ENCODE measurements at regions not wholly inside any gene's neighbourhood (a gene's known extent, or its start where the extent isn't known, plus 50 kb on each side); places are given as distances from the start of the nearest gene placed in this dataset.

DNA sequence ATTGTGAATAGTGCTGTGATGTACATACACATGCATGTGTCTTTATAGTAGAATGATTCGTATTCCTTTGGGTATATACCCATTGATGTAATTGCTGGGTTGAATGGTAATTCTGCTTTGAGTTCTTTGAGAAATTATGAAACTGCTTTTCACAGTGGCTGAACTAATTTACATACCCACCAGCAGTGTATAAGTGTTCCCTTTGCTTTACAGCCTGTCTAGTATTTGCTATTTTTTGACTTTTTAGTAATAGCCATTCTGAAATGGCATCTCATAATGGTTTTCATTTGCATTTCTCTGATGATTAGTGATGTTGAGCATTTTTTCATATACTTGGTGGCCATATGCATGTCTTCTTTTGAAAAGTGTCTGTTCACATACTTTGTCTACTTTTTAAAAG, 54.5 kb upstream of the FAM78B start:
- no peak for DNase-seq (ENCODE audit: low spot score)

DNA sequence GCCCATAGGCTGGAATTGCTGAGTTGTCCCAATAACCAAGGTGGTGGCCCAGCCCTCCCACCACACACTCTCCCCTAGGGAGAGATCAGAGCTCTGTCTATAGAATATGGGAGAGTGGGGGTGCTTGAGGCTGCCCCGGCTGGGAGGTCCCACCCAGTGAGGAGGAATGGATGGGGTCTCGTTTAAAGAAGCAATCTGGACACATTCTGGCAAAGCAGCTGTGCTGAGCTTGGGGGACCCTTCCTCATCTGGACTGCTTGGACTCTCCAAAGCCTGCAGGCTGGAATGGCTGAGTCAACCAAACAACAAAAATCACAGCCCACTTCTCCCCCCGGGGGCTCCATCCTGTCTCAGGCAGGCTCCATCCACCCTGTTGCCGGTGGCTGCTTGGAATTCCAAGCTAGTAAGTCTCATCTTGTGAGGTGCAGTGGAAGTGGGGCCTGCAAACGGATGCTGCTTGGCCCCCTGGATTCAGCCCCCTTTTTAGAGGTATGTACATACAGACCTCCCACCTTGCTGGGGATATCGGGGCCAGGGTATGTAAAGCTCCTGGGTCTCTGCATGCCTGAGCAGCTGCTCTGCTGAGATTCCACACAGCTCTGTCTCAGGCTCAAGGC, 67.1 kb upstream of the FAM78B start:
- DNase-seq (ENCODE audit: low spot score): no peak

DNA sequence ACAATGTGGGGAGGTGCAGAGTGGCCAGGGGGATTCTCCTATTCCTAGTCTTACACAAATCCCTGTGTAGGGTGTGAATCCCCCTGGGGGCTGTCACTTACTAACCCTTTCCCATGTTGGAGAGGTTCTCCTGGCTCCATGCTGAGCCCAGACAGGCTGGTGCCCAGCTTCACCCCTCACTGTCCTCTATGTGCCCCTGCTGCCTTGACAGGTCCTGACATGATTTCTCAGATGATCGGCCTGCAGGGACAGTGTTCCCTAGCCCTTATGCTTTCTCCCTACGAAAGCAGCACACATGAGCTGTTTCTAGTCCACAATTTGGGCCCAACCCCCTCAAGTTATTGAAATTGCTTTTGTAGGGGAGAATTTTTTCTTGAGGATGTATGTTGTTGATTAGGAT, 68.9 kb upstream of the FAM78B start:
- no peak for DNase-seq (ENCODE audit: low spot score)

DNA sequence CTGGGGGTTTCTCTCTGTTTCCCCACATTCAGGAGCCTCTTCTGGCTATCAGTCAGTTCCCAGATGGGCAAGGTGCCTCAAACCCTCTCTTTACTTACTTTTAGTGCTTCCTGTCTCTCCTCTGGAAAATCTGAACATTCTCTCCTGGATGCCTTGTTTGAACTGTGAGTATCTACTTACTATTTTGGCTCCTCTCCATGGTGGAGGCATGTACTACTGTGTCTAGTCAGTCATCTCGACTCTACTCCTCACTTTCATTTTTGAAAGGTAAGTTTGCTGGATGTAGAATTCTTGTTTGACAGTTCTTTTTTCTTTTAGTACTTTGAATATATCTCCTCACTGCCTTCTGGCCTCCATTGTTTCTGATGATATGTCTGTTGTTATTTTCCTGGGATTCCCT, 70.9 kb upstream of the FAM78B start:
- DNase-seq (ENCODE audit: low spot score): no peak

DNA sequence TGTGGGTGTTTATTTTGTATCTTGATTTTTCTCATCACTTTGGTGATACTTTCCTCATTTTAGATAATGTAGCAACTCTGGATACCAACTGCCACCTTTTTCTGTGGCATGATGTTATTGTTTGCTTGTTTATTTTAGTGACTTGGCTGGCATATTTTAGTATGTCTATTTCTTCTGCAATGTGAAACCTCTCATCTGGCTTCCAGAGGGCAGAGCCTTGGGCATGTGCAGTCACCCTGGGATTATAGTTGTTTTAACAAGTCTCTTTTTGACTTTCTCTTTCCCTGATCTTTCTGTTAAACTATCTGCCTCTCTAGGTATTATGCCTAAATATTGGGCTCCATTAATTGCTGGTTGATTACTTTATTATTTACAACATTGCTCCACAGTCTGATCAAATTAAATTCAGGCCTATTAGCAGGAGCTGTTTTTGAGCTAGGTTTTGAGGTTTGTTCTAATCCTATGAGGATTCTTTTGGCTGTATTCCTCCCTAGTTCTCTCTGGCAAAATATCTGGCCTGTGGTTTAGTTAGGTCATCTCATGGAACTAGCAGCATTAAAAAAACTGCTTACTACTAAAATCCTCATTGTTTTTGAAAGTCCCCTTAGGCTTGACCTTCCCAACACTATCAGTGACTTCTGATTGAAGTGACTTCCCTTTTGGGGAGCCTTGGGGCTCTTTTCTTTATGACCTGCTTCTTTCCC, 86.4 kb upstream of the FAM78B start:
- DNase-seq (ENCODE audit: low spot score): no peak

DNA sequence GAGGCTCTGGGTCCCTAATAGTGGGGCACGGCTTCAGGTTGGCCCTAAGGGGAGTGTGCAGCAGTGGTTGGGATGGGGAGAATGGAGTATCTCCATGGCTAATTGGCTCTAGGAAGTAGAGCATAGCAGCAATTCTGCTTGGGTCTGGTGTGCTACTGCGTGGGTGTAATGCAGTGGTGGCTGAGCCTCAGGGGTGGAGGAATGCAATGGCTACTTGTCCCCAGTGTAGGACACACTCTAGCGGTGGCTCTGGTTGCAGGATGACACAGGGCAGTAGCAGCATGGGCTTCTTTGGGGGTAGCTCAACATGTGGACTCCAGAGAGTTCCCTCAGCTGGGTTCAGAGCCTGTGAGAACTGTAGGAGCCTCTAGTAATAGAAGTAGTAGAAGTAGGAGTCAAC, 91.2 kb upstream of the FAM78B start:
- DNase-seq (ENCODE audit: low spot score): no peak

DNA sequence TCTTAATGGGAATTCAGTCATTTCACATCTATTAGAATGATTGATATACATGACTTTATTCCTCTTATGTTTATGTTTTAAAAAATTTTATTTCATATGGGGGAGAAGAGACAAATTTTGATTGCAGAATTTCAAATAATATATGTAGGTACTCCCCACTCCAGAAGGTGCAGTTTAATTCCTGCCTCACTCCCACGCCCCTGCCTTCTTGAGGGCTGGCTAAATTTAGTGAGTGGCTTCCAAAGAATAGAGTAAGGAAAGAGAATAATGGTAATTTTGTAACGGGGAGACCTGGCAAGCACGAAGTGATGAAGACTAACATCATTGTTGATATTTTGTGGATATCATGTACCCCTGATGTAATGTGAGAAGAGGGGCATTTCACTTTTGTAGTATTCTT, 94.7 kb upstream of the FAM78B start:
- DNase-seq (ENCODE audit: low spot score): no peak

DNA sequence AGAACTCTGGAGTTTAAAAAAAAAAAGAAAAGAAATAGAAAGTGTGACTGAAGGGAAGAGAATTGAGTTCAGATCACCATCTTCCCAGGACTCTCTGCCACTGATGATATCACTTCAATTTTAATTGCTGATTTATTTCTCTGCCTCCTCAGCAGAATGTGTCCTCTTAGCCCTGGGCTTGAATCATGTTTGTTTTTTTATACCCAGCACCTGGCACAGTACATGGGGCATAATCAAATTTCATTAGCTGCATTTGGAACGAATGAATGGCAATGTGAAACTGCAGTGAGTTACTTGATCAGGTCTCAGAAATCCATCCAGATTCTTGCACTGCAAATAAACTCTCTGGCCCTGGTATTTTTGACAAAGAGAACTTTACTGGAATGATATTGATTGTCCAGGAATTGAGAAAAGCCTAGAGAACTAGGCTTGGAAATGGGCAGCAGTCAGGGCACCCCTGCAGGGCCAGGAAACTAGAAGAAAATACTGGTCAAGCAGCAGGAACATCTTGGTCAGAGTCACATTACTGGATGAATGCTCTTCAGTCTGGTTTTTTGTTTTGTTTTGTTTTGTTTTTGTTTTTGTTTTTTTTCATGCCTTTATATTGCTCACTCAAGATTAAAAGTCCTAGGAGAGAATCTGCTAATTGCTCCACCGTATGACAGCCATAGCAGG, 103.8 kb upstream of the FAM78B start:
- DNase-seq (ENCODE audit: low spot score): peak; percentile 0

DNA sequence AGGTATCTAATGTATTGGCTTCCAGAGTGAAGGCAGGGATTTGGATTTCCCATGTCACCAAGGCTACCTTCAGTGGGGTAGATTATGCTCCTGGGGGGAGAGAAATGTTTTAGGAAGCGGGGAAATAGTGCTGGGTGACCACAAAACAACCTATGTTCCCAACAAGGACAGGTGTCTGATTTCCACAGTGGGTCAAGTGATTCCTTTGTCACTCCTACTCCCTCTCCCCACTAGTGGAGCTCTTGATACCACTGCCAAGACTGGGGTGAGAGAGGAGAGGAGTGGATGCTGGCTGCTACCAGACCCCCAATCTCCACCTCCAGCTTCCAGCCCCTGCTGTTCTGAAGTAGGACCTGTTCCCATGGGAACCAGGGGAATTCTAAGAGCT, 104.3 kb upstream of the FAM78B start:
- no peak for DNase-seq (ENCODE audit: low spot score)

DNA sequence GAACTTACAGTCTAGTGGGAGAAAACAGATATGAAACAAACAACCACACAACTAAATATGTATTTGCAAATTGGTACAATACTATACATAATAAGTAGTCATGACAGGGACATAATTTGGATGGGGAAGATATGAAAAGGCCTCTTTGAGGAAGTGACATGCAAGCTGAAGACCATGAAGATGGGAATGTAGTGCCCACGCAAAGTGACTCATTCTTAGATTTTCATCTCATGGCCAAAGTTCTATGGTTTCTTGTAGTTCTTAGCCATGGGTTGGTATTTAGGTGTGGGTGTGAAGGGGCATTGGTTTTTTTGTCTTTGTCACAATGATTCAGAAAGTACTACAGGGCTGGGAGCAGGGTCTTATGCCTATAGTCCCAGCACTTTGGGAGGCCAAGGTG, 105.4 kb upstream of the FAM78B start:
- DNase-seq (ENCODE audit: low spot score): no peak

DNA sequence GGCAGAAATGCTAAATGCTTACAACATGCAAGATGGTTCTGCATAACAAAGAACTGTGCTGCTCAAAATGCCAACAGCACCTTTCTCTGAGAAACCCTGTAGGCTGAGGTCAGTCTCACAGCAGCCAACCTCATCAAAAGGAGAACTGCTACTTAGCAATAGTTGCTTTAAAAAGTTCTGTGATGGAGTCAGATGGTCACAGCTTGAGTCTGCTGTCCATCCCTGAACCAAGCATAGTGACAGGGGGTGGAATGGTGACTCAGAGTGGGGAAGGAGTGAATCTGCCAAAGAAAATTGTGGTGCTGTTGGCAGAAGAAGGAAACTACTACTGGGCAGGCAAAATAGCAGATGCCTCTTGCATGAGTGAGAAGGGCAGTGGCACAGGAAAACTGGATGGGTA, 106.0 kb upstream of the FAM78B start:
- no peak for DNase-seq (ENCODE audit: low spot score)

DNA sequence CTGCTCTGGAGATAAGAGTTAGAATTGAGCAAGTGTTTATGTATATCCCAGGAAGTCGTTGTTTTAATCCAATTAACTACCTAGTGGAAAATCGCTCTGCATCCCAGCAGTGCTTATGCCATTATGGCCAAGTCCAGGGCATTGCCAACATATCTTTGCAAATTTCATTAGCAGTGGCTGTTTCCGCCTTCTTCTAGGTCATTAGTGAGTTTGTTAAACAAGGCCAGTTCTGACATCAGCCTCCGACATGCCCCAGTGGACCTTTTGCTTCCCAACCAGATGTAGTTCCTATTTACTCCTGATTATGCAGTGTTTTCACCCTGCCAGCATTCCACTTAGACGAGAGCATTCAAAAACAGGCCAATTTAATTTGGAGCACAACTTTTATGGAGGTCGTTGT, 106.8 kb upstream of the FAM78B start:
- no peak for DNase-seq (ENCODE audit: low spot score)

DNA sequence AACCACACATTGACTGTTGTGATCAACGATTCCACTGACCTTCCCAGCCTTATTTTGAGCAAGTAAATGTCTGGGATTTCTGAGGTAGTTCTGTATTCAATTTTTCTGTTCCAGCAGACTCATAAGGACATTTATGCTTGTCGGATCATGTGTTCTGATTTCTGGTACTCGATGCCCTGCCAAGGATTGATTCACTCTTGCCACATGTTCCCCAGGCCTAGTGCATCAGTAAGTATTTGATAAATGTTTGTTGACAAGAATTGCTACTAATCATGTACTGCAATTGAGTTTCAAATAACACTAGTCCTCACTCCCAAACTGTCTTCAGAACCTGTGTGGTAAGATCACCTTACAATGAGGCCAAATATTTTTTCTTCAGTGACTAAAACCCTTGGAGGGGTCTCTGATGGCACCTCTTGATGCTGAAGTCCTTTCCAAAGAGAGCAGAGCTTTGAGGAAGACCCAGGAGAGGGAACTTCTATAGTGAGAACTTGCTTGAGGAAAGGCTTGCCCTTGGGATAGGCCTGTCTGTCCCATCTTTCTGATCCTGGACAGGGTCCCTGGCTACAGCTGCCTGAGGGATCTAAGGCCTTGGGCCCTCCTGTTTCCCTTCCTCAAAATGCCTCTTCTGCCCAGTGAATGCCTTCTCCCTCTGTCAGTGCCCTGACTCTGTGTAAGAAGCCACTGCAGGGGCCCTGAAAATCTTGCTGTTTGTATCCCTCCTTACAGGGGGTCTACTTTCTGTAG, 115.8 kb upstream of the FAM78B start:
- DNase-seq (ENCODE audit: low spot score): no peak

DNA sequence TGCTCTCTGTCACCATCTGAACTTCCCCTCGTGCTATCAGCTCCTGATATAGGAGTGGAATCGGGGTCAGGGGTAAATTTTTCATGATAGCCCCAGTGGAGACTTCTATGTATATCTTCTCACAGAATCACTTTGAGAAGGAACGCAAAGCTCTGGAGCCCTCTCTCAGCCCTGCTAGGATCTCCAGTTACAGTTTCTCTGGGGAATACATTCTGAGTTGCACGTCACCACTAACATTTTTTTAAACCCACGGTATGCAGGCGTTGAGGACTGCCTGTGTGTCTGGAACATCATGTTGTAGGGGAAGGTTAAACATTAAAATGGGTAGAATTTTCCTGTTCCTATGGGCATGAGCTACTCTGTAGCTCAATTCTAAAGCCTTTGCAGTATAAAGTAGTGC, 116.4 kb upstream of the FAM78B start:
- DNase-seq (ENCODE audit: low spot score): no peak

DNA sequence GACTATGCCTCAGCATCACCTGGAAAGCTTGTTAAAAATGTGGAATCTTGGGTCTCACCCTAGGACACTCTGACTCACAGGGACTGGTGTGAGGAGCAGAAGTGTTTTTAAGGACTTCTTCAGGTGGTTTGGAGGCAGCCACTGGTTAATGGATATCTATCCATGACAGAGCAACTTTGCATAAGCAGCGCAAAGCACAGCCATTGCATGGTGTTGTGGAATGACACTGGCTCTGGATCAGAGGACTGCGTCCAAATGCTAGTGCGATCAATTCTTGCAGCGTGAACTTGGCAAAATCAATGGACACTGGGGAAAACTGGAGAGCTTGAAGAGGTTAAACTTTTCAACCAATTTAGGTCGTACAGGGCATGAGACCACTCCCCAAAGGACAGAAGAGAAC, 116.8 kb upstream of the FAM78B start:
- no peak for DNase-seq (ENCODE audit: low spot score)

DNA sequence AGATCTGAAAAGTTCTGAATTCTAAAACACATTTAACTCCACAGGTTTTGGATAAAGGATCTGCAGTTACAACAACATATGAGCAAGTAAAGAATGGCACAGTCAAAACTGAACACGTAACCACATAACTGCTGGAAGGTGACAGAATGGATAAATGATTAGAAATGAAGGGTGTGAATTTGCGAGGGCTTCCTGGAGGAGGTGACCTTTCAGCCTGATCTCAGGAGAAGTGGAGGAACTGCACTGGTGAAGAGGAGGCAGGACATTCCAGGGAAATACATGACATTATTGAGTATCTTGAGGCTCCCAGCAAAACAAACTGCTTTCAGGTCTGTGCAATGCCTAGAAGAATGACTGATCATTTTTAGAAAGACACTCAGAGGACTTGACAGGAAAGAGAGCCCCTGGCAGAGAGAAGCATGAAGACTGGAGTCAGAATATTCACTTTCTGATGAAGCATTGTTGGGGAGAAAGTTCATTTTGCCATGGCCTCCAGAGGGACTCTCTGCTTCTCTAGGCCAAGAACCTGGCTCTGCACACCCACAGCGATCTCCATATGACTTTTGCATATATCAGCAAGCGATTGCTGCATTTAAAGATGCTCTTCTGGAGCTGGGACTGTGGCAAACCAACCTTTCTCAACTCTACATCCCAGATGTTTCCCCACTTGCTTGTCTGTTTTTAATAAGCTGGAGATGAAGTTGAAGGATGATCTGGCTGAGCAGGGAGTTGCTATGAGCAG, 122.7 kb upstream of the FAM78B start:
- no peak for DNase-seq (ENCODE audit: low spot score)

DNA sequence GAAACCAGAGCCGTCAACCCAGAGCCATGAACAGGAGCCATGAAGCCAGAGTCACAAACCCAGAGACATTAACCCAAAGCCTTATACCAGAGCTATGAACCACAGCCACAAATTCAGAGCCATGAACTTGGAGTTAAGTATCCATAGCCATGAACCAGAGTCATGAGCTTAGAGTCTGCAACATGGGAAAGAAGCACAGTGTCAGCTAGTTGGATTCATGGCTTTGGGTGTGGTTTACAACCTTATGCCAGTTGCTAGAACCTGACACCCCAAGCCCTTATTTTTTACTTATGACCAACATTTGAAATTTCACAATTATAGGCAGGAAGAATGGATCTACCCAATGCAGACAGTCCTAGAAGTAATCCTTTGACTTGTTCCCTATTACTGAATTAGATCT, 128.9 kb upstream of the FAM78B start:
- DNase-seq (ENCODE audit: low spot score): no peak

DNA sequence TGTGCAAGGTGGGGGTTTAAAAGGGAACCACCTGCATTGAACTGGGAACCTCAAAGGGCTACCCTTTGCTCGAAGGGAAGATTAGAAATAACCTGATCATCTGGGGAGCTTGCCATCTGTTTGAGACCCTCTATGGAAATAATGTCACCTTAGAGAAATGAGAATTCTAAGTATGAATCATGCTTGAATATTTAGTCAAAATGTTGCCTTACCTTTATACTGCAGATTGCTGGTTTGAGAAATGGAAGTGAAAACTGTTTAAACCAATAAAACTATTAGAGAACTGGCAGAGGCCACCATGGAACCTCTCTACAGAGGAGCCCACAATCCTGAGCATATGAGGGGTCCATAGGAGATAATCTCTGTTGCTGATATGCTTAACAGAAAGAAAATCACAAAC, 131.2 kb upstream of the FAM78B start:
- no peak for DNase-seq (ENCODE audit: low spot score)

DNA sequence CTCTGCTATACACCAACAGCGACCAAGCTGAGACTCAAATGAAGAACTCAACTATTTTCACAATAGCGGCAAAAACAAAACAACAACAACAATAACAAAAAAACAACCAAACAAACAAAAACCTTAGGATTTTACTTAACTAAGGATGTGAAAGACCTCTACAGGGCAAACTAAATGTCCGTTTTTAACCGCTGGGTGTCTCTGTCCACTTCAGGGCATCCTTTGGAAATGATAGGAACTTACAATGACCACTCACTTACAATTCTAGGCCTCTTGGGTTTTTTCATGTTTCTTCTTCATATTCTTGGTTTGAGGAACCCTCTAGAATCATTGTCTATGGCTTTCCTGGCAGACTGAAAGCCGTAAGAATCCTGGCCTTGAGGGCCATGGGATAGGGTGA, 134.0 kb upstream of the FAM78B start:
- no peak for DNase-seq (ENCODE audit: low spot score)

DNA sequence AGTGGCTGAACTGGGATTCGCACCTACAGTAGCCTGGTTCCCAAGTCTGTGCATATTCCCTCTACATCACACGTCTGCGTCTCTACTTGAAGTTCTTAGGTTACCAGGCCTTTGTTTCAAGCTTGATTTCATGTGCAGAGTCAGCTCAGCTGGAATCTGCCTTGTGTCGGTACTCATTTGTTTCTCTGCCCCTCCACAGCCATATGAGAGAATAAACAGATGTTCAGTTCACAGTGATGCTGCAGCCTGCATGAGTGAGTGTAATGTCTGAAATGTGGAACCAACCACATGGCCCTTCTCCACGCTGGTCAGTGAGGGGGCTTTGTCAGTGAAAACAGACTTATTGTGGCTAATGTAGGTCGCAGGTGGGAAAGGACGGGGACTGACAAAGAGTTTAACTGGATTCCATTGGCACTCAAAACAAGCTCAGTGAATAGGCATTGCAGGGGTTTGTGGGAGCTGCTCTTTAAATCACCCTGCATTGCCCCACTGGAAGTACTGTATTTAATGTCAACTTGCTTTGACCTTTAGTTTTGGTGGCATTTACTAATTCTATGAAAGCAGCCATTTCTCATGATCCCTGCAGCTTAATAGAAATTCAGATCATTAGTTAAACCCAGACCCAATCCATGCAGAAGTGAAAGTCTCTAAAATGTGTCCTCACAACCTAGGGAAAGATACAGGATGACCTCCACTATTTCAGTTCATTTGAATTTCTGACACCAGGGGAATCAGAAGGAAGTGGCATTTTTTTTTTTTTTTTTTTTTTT, 136.4 kb upstream of the FAM78B start:
- DNase-seq (ENCODE audit: low spot score): no peak

DNA sequence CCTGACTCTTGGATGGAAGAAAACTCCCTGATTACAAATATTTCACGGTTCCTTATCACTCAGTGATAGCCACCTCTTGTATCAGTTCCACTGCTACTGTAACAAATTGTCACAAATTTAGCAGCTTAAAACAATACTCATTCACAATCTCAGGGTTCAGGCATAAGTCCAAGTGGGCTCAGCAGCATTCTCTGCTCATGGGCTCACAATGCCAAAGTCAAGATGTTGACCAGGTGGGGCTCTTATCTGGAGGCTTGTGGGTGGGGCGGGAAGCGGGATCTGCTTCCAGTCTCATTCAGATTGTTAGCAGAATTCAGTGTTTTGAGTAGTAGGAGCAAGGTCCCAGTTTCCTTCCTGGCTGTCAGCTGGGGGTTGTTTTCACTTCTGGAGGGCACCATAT, 137.3 kb upstream of the FAM78B start:
- DNase-seq (ENCODE audit: low spot score): no peak

DNA sequence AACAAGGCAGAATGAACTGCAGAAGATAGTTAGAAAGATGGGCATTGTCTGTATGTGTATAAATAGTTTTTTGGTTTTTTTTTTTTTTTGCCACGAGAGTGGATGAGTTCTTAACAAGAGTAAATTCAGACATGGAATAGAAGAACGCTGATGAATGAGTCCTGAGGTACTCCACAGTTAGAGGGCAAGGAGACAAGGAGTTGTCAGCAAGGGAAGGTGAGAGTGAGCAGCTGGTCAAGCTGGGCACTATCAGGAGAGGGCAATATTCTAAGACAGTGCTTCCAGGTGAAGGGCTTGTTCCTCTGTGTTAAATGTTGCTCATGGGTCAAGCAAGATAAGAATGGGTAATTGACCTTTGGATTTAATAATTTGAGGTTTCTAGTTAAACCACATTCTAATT, 138.6 kb upstream of the FAM78B start:
- DNase-seq (ENCODE audit: low spot score): no peak
